ENCODE measurements at regions not wholly inside any gene's neighbourhood (a gene's known extent, or its start where the extent isn't known, plus 50 kb on each side); places are given as distances from the start of the nearest gene placed in this dataset.

GRCh38 chr20:10770753-10771152 is 97.0 kb upstream of the JAG1 start:
- DNase-seq (ENCODE audit: low read depth in 2 of 2), result no peak

- DNase-seq (ENCODE audit: low read depth in 2 of 2), result no peak
Measured at GRCh38 chr20:10771435-10772140, 97.8 kb upstream of the JAG1 start.

GRCh38 chr20:10774357-10774943 is 100.7 kb upstream of the JAG1 start:
- no peak for DNase-seq (ENCODE audit: low read depth in 2 of 2)

- no peak for DNase-seq (ENCODE audit: low read depth in 2 of 2)
Measured at GRCh38 chr20:10777710-10778109, 103.9 kb upstream of the JAG1 start.

GRCh38 chr20:10779911-10780310 is 106.1 kb upstream of the JAG1 start:
- no peak for DNase-seq (ENCODE audit: low read depth in 2 of 2)

- DNase-seq (ENCODE audit: low read depth in 2 of 2), result no peak
Measured at GRCh38 chr20:10780901-10781300, 107.1 kb upstream of the JAG1 start.

- DNase-seq (ENCODE audit: low read depth in 2 of 2), result no peak
Measured at GRCh38 chr20:10781526-10781925, 107.7 kb upstream of the JAG1 start.

- DNase-seq (ENCODE audit: low read depth in 2 of 2), result peak; percentile 65 to 87
Measured at GRCh38 chr20:10783707-10784553, 110.1 kb upstream of the JAG1 start.

GRCh38 chr20:10784554-10785183 is 110.9 kb upstream of the JAG1 start:
- DNase-seq (ENCODE audit: low read depth in 2 of 2), result no peak

- DNase-seq (ENCODE audit: low read depth in 2 of 2), result no peak
Measured at GRCh38 chr20:10786678-10787077, 112.9 kb upstream of the JAG1 start.

GRCh38 chr20:10788055-10788454 is 114.3 kb upstream of the JAG1 start:
- DNase-seq (ENCODE audit: low read depth in 2 of 2), result no peak

- no peak for DNase-seq (ENCODE audit: low read depth in 2 of 2)
Measured at GRCh38 chr20:10788877-10789276, 115.1 kb upstream of the JAG1 start.

GRCh38 chr20:10789386-10789785 is 115.6 kb upstream of the JAG1 start:
- DNase-seq (ENCODE audit: low read depth in 2 of 2), result no peak

GRCh38 chr20:10790013-10790412 is 116.2 kb upstream of the JAG1 start:
- no peak for DNase-seq (ENCODE audit: low read depth in 2 of 2)

GRCh38 chr20:10792291-10792690 is 118.5 kb upstream of the JAG1 start:
- DNase-seq (ENCODE audit: low read depth in 2 of 2), result no peak

GRCh38 chr20:10793766-10794165 is 120.0 kb upstream of the JAG1 start:
- DNase-seq (ENCODE audit: low read depth in 2 of 2), result no peak

GRCh38 chr20:10794765-10795164 is 121.0 kb upstream of the JAG1 start:
- no peak for DNase-seq (ENCODE audit: low read depth in 2 of 2)

- no peak for DNase-seq (ENCODE audit: low read depth in 2 of 2)
Measured at GRCh38 chr20:10795286-10796026, 121.7 kb upstream of the JAG1 start.

GRCh38 chr20:10798811-10799210 is 125.0 kb upstream of the JAG1 start:
- no peak for DNase-seq (ENCODE audit: low read depth in 2 of 2)

GRCh38 chr20:10799735-10800134 is 125.9 kb upstream of the JAG1 start:
- DNase-seq (ENCODE audit: low read depth in 2 of 2), result no peak

- no peak for DNase-seq (ENCODE audit: low read depth in 2 of 2)
Measured at GRCh38 chr20:10800288-10800687, 126.5 kb upstream of the JAG1 start.

Measured in lung microvascular endothelial cell (primary cell).